ENCODE measurements at regions not wholly inside any gene's neighbourhood (a gene's known extent, or its start where the extent isn't known, plus 50 kb on each side); places are given as distances from the start of the nearest gene placed in this dataset.

- DNase-seq (ENCODE audit: low read depth), result no peak
- TF ChIP-seq CTCF (IDR thresholded peaks at IDR 0.05; ENCODE audit: low read length, missing control alignments), result no peak
- no peak overlapping the region for H3K4me3 ChIP-seq (replicated peaks; ENCODE audit: low read depth, low read length)
Measured at GRCh38 chr2:47651296-47651695, 80.5 kb upstream of the KCNK12 start.

- H3K4me3 ChIP-seq (replicated peaks; ENCODE audit: low read depth, low read length), result no peak overlapping the region
- no peak for DNase-seq (ENCODE audit: low read depth)
- no peak for TF ChIP-seq CTCF (IDR thresholded peaks at IDR 0.05; ENCODE audit: low read length, missing control alignments)
Measured at GRCh38 chr2:47650001-47650535, 79.3 kb upstream of the KCNK12 start.

- TF ChIP-seq CTCF (IDR thresholded peaks at IDR 0.05; ENCODE audit: low read length, missing control alignments), result no peak
- DNase-seq (ENCODE audit: low read depth), result no peak
- H3K4me3 ChIP-seq (replicated peaks; ENCODE audit: low read depth, low read length), result no peak overlapping the region
Measured at GRCh38 chr2:47645246-47645645, 74.5 kb upstream of the KCNK12 start.

GRCh38 chr2:47644351-47644750 is 73.6 kb upstream of the KCNK12 start:
- H3K4me3 ChIP-seq (replicated peaks; ENCODE audit: low read depth, low read length), result no peak overlapping the region

GRCh38 chr2:47641366-47641765 is 70.6 kb upstream of the KCNK12 start:
- no peak for TF ChIP-seq CTCF (IDR thresholded peaks at IDR 0.05; ENCODE audit: low read length, missing control alignments)
- no peak for DNase-seq (ENCODE audit: low read depth)

More at GRCh38 chr2:47644351-47644750, 73.6 kb upstream of the KCNK12 start:
- no peak for TF ChIP-seq CTCF (IDR thresholded peaks at IDR 0.05; ENCODE audit: low read length, missing control alignments)
- no peak for DNase-seq (ENCODE audit: low read depth)

GRCh38 chr2:47640356-47640755 is 69.6 kb upstream of the KCNK12 start:
- no peak for DNase-seq (ENCODE audit: low read depth)
- TF ChIP-seq CTCF (IDR thresholded peaks at IDR 0.05; ENCODE audit: low read length, missing control alignments), result no peak
- H3K4me3 ChIP-seq (replicated peaks; ENCODE audit: low read depth, low read length), result no peak overlapping the region

More at GRCh38 chr2:47641366-47641765, 70.6 kb upstream of the KCNK12 start:
- no peak overlapping the region for H3K4me3 ChIP-seq (replicated peaks; ENCODE audit: low read depth, low read length)

- TF ChIP-seq CTCF (IDR thresholded peaks at IDR 0.05; ENCODE audit: low read length, missing control alignments), result no peak
Measured at GRCh38 chr2:47639467-47639866, 68.7 kb upstream of the KCNK12 start.

More at GRCh38 chr2:47639467-47639866, 68.7 kb upstream of the KCNK12 start:
- no peak for DNase-seq (ENCODE audit: low read depth)
- H3K4me3 ChIP-seq (replicated peaks; ENCODE audit: low read depth, low read length), result no peak overlapping the region

Measured in fibroblast of pulmonary artery (primary cell).